HL-60 (cell line): ENCODE measurements at regions not wholly inside any gene's neighbourhood (a gene's known extent, or its start where the extent isn't known, plus 50 kb on each side); places are given as distances from the start of the nearest gene placed in this dataset.

Experiments used
- POLR2AphosphoS5 ChIP-seq: IDR thresholded peaks from 2 replicates; pipeline ENCODE4 v1.6.1; 2012; ENCODE audit warnings: low read depth
- TF ChIP-seq, protein P1 (sequence below): IDR thresholded peaks from one replicate; pipeline ENCODE4 v1.5.1; 2011; ENCODE audit warnings: low read length, control low read depth, inconsistent platforms; ENCODE audit not compliant: insufficient read depth
- TF ChIP-seq, protein P2 (sequence below): IDR thresholded peaks from 2 replicates; pipeline ENCODE4 v1.6.1; 2012; ENCODE audit warnings: low read depth; ENCODE audit not compliant: insufficient replicate concordance

DNA sequence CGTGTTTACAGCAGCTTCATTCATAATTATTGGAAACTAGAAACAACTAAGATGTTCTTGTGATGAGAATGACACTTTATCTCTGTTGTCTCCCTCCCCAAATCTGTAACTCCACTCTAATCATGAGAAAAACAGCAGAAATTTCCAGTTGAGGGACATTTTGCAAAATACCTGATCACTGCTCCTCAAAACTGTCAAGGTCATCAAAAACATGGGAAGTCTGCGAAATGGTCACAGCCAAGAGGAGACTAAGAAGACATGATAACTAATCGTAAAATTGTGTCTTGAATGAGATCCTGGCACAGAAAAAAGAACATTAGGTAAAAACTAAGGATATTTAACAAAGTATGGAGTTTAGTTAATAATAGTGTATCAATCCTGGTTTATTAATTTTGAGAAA, 204.2 kb downstream of the CYLD start:
- TF ChIP-seq, protein P1, sequence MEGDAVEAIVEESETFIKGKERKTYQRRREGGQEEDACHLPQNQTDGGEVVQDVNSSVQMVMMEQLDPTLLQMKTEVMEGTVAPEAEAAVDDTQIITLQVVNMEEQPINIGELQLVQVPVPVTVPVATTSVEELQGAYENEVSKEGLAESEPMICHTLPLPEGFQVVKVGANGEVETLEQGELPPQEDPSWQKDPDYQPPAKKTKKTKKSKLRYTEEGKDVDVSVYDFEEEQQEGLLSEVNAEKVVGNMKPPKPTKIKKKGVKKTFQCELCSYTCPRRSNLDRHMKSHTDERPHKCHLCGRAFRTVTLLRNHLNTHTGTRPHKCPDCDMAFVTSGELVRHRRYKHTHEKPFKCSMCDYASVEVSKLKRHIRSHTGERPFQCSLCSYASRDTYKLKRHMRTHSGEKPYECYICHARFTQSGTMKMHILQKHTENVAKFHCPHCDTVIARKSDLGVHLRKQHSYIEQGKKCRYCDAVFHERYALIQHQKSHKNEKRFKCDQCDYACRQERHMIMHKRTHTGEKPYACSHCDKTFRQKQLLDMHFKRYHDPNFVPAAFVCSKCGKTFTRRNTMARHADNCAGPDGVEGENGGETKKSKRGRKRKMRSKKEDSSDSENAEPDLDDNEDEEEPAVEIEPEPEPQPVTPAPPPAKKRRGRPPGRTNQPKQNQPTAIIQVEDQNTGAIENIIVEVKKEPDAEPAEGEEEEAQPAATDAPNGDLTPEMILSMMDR = no peak
- no peak for TF ChIP-seq POLR2AphosphoS5
- TF ChIP-seq, protein P2, sequence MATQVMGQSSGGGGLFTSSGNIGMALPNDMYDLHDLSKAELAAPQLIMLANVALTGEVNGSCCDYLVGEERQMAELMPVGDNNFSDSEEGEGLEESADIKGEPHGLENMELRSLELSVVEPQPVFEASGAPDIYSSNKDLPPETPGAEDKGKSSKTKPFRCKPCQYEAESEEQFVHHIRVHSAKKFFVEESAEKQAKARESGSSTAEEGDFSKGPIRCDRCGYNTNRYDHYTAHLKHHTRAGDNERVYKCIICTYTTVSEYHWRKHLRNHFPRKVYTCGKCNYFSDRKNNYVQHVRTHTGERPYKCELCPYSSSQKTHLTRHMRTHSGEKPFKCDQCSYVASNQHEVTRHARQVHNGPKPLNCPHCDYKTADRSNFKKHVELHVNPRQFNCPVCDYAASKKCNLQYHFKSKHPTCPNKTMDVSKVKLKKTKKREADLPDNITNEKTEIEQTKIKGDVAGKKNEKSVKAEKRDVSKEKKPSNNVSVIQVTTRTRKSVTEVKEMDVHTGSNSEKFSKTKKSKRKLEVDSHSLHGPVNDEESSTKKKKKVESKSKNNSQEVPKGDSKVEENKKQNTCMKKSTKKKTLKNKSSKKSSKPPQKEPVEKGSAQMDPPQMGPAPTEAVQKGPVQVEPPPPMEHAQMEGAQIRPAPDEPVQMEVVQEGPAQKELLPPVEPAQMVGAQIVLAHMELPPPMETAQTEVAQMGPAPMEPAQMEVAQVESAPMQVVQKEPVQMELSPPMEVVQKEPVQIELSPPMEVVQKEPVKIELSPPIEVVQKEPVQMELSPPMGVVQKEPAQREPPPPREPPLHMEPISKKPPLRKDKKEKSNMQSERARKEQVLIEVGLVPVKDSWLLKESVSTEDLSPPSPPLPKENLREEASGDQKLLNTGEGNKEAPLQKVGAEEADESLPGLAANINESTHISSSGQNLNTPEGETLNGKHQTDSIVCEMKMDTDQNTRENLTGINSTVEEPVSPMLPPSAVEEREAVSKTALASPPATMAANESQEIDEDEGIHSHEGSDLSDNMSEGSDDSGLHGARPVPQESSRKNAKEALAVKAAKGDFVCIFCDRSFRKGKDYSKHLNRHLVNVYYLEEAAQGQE = no peak
